Trophoblast cell (in vitro differentiated cells and primary cell): ENCODE measurements at regions not wholly inside any gene's neighbourhood (a gene's known extent, or its start where the extent isn't known, plus 50 kb on each side); places are given as distances from the start of the nearest gene placed in this dataset.
A peak's percentile ranks its signal among the peaks of the same experiment; 100 is the strongest.

Experiments used
- DNase-seq, 2 donors: peaks; one replicate each; pipeline ENCODE4 v3.0.0-alpha.2; 2016
- H2AFZ ChIP-seq: 2 replicates; pipeline ENCODE4 v1.6.1; 2013; ENCODE audit warnings: low read length, moderate library complexity, mild to moderate bottlenecking; ENCODE audit not compliant: insufficient read depth, poor library complexity
- H2AK5ac ChIP-seq: 2 replicates; pipeline ENCODE4 v1.6.1; 2013; ENCODE audit warnings: mild to moderate bottlenecking, low read length
- H2BK120ac ChIP-seq: 2 replicates; pipeline ENCODE4 v1.6.1; 2013; ENCODE audit warnings: low read length, mild to moderate bottlenecking, moderate library complexity; ENCODE audit not compliant: insufficient read depth, poor library complexity
- H2BK12ac ChIP-seq: 2 replicates; pipeline ENCODE4 v1.6.1; 2013; ENCODE audit warnings: mild to moderate bottlenecking, low read length, moderate library complexity
- H2BK5ac ChIP-seq: 2 replicates; pipeline ENCODE4 v1.6.1; 2013; ENCODE audit warnings: low read length, low read depth, moderate library complexity, mild to moderate bottlenecking; ENCODE audit not compliant: poor library complexity
- H3K14ac ChIP-seq: 2 replicates; pipeline ENCODE4 v1.6.1; 2013; ENCODE audit warnings: mild to moderate bottlenecking, low read length
- H3K18ac ChIP-seq: 2 replicates; pipeline ENCODE4 v1.6.1; 2013; ENCODE audit warnings: mild to moderate bottlenecking, low read length
- H3K23ac ChIP-seq: 2 replicates; pipeline ENCODE4 v1.6.1; 2013; ENCODE audit warnings: low read length
- H3K27ac ChIP-seq: 2 replicates; pipeline ENCODE4 v1.5.1; 2013; ENCODE audit warnings: low read depth, mild to moderate bottlenecking, inconsistent platforms, low read length, moderate library complexity
- H3K27me3 ChIP-seq: 2 replicates; pipeline ENCODE4 v1.6.1; 2013; ENCODE audit warnings: inconsistent platforms, mild to moderate bottlenecking, low read length, moderate library complexity; ENCODE audit not compliant: insufficient read depth
- H3K36me3 ChIP-seq, 2 experiments: 1 replicate in 1 of 2; 2 replicates in 1 of 2; pipeline ENCODE4 v1.6.1; 2013; ENCODE audit warnings: low read length in 2 of 2, mild to moderate bottlenecking in 2 of 2, moderate library complexity in 1 of 2; ENCODE audit not compliant: insufficient read depth in 2 of 2, control insufficient read depth in 1 of 2
- H3K4ac ChIP-seq: 2 replicates; pipeline ENCODE4 v1.6.1; 2013; ENCODE audit warnings: low read depth, mild to moderate bottlenecking, low read length, moderate library complexity
- H3K4me1 ChIP-seq, 2 experiments: 1 replicate in 1 of 2; 2 replicates in 1 of 2; pipeline ENCODE4 v1.6.1; 2013; ENCODE audit warnings: low read length in 2 of 2, mild to moderate bottlenecking in 2 of 2, moderate library complexity in 1 of 2; ENCODE audit not compliant: insufficient read depth in 2 of 2, control insufficient read depth in 1 of 2
- H3K4me2 ChIP-seq: 2 replicates; pipeline ENCODE4 v1.6.1; 2013; ENCODE audit warnings: inconsistent platforms, mild to moderate bottlenecking, low read length, moderate library complexity
- H3K4me3 ChIP-seq: 2 replicates; pipeline ENCODE4 v1.5.1; 2013; ENCODE audit warnings: mild to moderate bottlenecking, low read depth, low read length, inconsistent platforms
- H3K79me1 ChIP-seq: one replicate; pipeline ENCODE4 v1.6.1; 2013; ENCODE audit warnings: low read length
- H3K79me2 ChIP-seq: 2 replicates; pipeline ENCODE4 v1.6.1; 2013; ENCODE audit warnings: low read length, mild to moderate bottlenecking; ENCODE audit not compliant: control insufficient read depth, insufficient read depth, poor library complexity
- H3K9ac ChIP-seq: 2 replicates; pipeline ENCODE4 v1.6.1; 2013; ENCODE audit warnings: mild to moderate bottlenecking, low read length
- H3K9me3 ChIP-seq: 2 replicates; pipeline ENCODE4 v1.6.1; 2013; ENCODE audit warnings: low read depth, mild to moderate bottlenecking, control low read depth, inconsistent platforms, low read length; ENCODE audit not compliant: insufficient read depth
- H4K12ac ChIP-seq: 2 replicates; pipeline ENCODE4 v1.6.1; 2013; ENCODE audit warnings: low read depth, mild to moderate bottlenecking, low read length, moderate library complexity
- H4K8ac ChIP-seq: 2 replicates; pipeline ENCODE4 v1.6.1; 2013; ENCODE audit warnings: low read depth, mild to moderate bottlenecking, low read length, moderate library complexity
- H4K91ac ChIP-seq: one replicate; pipeline ENCODE4 v1.6.1; 2013; ENCODE audit warnings: low read depth, mild to moderate bottlenecking, low read length, moderate library complexity
- WGBS: extraction: QIAGEN DNeasy Blood & Tissue Kit; methylation state at CpG from one replicate; pipeline ENCODE4 v1.1.7; 2013; ENCODE audit warnings: missing lambda C conversion rate; ENCODE audit not compliant: insufficient read length, insufficient coverage; ENCODE audit errors: extremely low coverage; 5-methylcytosine and 5-hydroxymethylcytosine counted together

- Histone ChIP-seq H4K12ac (no peak overlapping the region), H2BK120ac (no peak overlapping the region), H2AK5ac (no peak overlapping the region), H3K79me1 (no peaks in the 10 kb centered on the region), H3K4me3 (no peak overlapping the region), H3K23ac (no peak overlapping the region), H3K4ac (no peak overlapping the region), H3K36me3 (no peaks in the 10 kb centered on the region), H4K8ac (no peak overlapping the region), H2BK12ac (no peak overlapping the region), H3K18ac (no peak overlapping the region), H3K27me3 (no peaks in the 10 kb centered on the region), H2AFZ (no peak overlapping the region), H3K4me2 (no peak overlapping the region), H3K79me2 (no peaks in the 10 kb centered on the region), H3K9me3 (no peaks in the 10 kb centered on the region), H2BK5ac (no peak overlapping the region), H3K9ac (no peak overlapping the region), H4K91ac (no peak overlapping the region), H3K14ac (no peak overlapping the region), H3K4me1 (no peaks in the 10 kb centered on the region), H3K27ac (no peak overlapping the region)
- DNase-seq = no peak
- WGBS = no CpG with 5 or more reads among the region's 5 CpGs
These were observed 648.4 kb downstream of the QKI start for GRCh38 chr6:164062872-164063271.

- H3K4me2 ChIP-seq = no peak overlapping the region
- DNase-seq = no peak
These were observed 643.4 kb downstream of the QKI start for GRCh38 chr6:164057876-164058275.

GRCh38 chr6:164051427-164051826 is 636.9 kb downstream of the QKI start:
- H3K79me2 ChIP-seq = no peaks in the 10 kb centered on the region
- H2BK5ac ChIP-seq = peak overlapping the region; percentile 4
- H3K27ac ChIP-seq = no peak overlapping the region
- H3K4ac ChIP-seq = no peak overlapping the region
- no peaks in the 10 kb centered on the region for H3K27me3 ChIP-seq
- H3K36me3 ChIP-seq = no peaks in the 10 kb centered on the region
- H4K8ac ChIP-seq = no peak overlapping the region
- DNase-seq = peak in 1 of 2 donors; percentile 14
- no peak overlapping the region for H3K4me3 ChIP-seq
- H2BK12ac ChIP-seq = no peak overlapping the region
- no CpG with 5 or more reads among the region's 4 CpGs for WGBS
- H3K23ac ChIP-seq = no peak overlapping the region
- no peak overlapping the region for H3K18ac ChIP-seq
- no peak overlapping the region for H2AFZ ChIP-seq
- H3K4me2 ChIP-seq = no peak overlapping the region
- no peaks in the 10 kb centered on the region for H3K9me3 ChIP-seq
- H2AK5ac ChIP-seq = no peak overlapping the region
- H3K9ac ChIP-seq = no peak overlapping the region
- H4K91ac ChIP-seq = no peak overlapping the region
- no peak overlapping the region for H3K14ac ChIP-seq
- H3K79me1 ChIP-seq = no peaks in the 10 kb centered on the region
- peaks cover 0 to 2% of the 10 kb centered on the region in 2 experiments for H3K4me1 ChIP-seq
- H4K12ac ChIP-seq = no peak overlapping the region
- H2BK120ac ChIP-seq = no peak overlapping the region

More at GRCh38 chr6:164057876-164058275, 643.4 kb downstream of the QKI start:
- no peak overlapping the region for H2AK5ac ChIP-seq
- H3K27ac ChIP-seq = no peak overlapping the region
- no peak overlapping the region for H3K9ac ChIP-seq
- no peak overlapping the region for H3K14ac ChIP-seq
- no CpG with 5 or more reads among the region's 5 CpGs for WGBS
- H3K4ac ChIP-seq = no peak overlapping the region
- H4K12ac ChIP-seq = no peak overlapping the region
- H2BK12ac ChIP-seq = no peak overlapping the region
- no peak overlapping the region for H4K91ac ChIP-seq
- H3K27me3 ChIP-seq = no peaks in the 10 kb centered on the region
- no peak overlapping the region for H2AFZ ChIP-seq
- no peaks in the 10 kb centered on the region for H3K79me2 ChIP-seq
- H3K18ac ChIP-seq = no peak overlapping the region
- no peaks in the 10 kb centered on the region for H3K4me1 ChIP-seq
- H2BK120ac ChIP-seq = no peak overlapping the region
- H4K8ac ChIP-seq = no peak overlapping the region
- no peak overlapping the region for H2BK5ac ChIP-seq
- no peaks in the 10 kb centered on the region for H3K79me1 ChIP-seq
- no peaks in the 10 kb centered on the region for H3K36me3 ChIP-seq
- no peak overlapping the region for H3K4me3 ChIP-seq
- H3K23ac ChIP-seq = no peak overlapping the region
- H3K9me3 ChIP-seq = peaks cover 5% of the 10 kb centered on the region

- Histone ChIP-seq H3K27me3 (no peaks in the 10 kb centered on the region), H3K18ac (no peak overlapping the region), H3K23ac (no peak overlapping the region), H4K91ac (no peak overlapping the region), H2BK5ac (no peak overlapping the region), H4K8ac (no peak overlapping the region), H3K79me1 (no peaks in the 10 kb centered on the region), H2BK12ac (no peak overlapping the region), H2AK5ac (no peak overlapping the region), H3K4ac (no peak overlapping the region), H2BK120ac (no peak overlapping the region), H4K12ac (no peak overlapping the region), H2AFZ (no peak overlapping the region), H3K4me3 (no peak overlapping the region), H3K36me3 (no peaks in the 10 kb centered on the region), H3K27ac (no peak overlapping the region), H3K4me1 (peaks cover 0 to 2% of the 10 kb centered on the region in 2 experiments), H3K9ac (no peak overlapping the region), H3K79me2 (no peaks in the 10 kb centered on the region), H3K4me2 (no peak overlapping the region), H3K14ac (no peak overlapping the region), H3K9me3 (no peaks in the 10 kb centered on the region)
- no peak for DNase-seq
- no CpG with 5 or more reads among the region's 2 CpGs for WGBS
These were observed 635.0 kb downstream of the QKI start for GRCh38 chr6:164049517-164049988.
